ENCODE measurements at regions not wholly inside any gene's neighbourhood (a gene's known extent, or its start where the extent isn't known, plus 50 kb on each side); places are given as distances from the start of the nearest gene placed in this dataset.

- RAD21 ChIA-PET (ENCODE audit: low non-redundant PET in 1 of 2, low total read pairs in 2 of 2, uncharacterized antibody in 2 of 2, unreplicated experiment in 2 of 2) = no interaction called here
- intact Hi-C loops (cut with micrococcal nuclease) = no loop called here
- H4K20me1 ChIP-seq (ENCODE audit: insufficient read depth) = no peaks in the 10 kb centered on the region
- no peaks in the 10 kb centered on the region for H3K36me3 ChIP-seq (ENCODE audit: control insufficient read depth in 1 of 2, insufficient read depth in 2 of 2, low read length in 2 of 2)
- no peak overlapping the region for H2AFZ ChIP-seq (ENCODE audit: low read depth, low read length, poor library complexity, severe bottlenecking)
- CTCF ChIA-PET = no interaction called here
- no peak overlapping the region for H3K9ac ChIP-seq (ENCODE audit: low read length)
- DNase-seq (ENCODE audit: low read depth, low spot score) = no peak
- ATAC-seq = no peak
- no peaks in the 10 kb centered on the region for H3K79me2 ChIP-seq (ENCODE audit: insufficient read depth, low read length)
- BruUV-seq (replicated peaks) = no TSS peak
- no peaks in the 10 kb centered on the region for H3K27me3 ChIP-seq (ENCODE audit: insufficient read depth, low read length)
- H3K4me2 ChIP-seq (ENCODE audit: low read length) = no peak overlapping the region
- peaks cover 7 to 9% of the 10 kb centered on the region in 2 experiments; a peak in 3 of 4 replicates for H3K4me1 ChIP-seq (ENCODE audit: control insufficient read depth in 1 of 2, insufficient read depth in 2 of 2, low read length in 2 of 2)
- H3K4me3 ChIP-seq (replicated peaks in 1 of 2; ENCODE audit: low read depth in 1 of 2, low read length in 2 of 2) = no peak overlapping the region
- TF ChIP-seq SIN3A (IDR thresholded peaks at IDR 0.05; ENCODE audit: low read depth) (no peak), SP1 (IDR thresholded peaks at IDR 0.05; ENCODE audit: low read depth) (no peak), TCF7L2 (IDR thresholded peaks at IDR 0.05; ENCODE audit: borderline replicate concordance, extremely low read depth, insufficient read depth, insufficient read length) (no peak), REST (IDR thresholded peaks at IDR 0.05; ENCODE audit: low read depth) (no peak), POLR2A (IDR thresholded peaks at IDR 0.05; ENCODE audit: borderline replicate concordance, extremely low read depth, insufficient read depth, insufficient read length) (no peak), CBX3 (IDR thresholded peaks at IDR 0.05; ENCODE audit: low read depth) (no peak), ZNF274 (IDR thresholded peaks at IDR 0.05; ENCODE audit: low read depth, low read length) (no peak), ZFX (IDR thresholded peaks at IDR 0.05) (no peak)
- no peaks in the 10 kb centered on the region for H3K9me3 ChIP-seq (ENCODE audit: control insufficient read depth in 1 of 2, insufficient read depth in 1 of 2, low read depth in 1 of 2, low read length in 2 of 2)
- H3K9me2 ChIP-seq (ENCODE audit: insufficient read depth) = no peaks in the 10 kb centered on the region
- POLR2A ChIA-PET = no interaction called here
- no peak overlapping the region for H3K27ac ChIP-seq (ENCODE audit: low read depth, low read length)
These were observed 107.5 kb downstream of the SPP2 start for GRCh38 chr2:234157817-234158588.

Measured in HCT116 (cell line).